ENCODE measurements at regions not wholly inside any gene's neighbourhood (a gene's known extent, or its start where the extent isn't known, plus 50 kb on each side); places are given as distances from the start of the nearest gene placed in this dataset.

- Histone ChIP-seq H3K79me2 (ENCODE audit: insufficient read depth, low read length) (no peaks in the 10 kb centered on the region), H3K9me3 (ENCODE audit: insufficient read depth, low read length, severe bottlenecking) (no peaks in the 10 kb centered on the region), H3K9ac (ENCODE audit: low read depth, low read length) (no peak overlapping the region), H3K27me3 (ENCODE audit: insufficient read depth, low read length, poor library complexity) (no peaks in the 10 kb centered on the region), H3K36me3 (ENCODE audit: insufficient read depth, low read length) (no peaks in the 10 kb centered on the region), H4K20me1 (ENCODE audit: insufficient read depth, low read length) (no peaks in the 10 kb centered on the region), H3K4me3 (ENCODE audit: low read depth in 1 of 2, low read length in 2 of 2) (no peak overlapping the region), H2AFZ (ENCODE audit: low read depth, low read length) (no peak overlapping the region), H3K4me1 (ENCODE audit: insufficient read depth, low read length) (no peaks in the 10 kb centered on the region), H3K4me2 (ENCODE audit: insufficient read depth, low read length) (no peak overlapping the region), H3K27ac (ENCODE audit: low read length) (no peak overlapping the region)
- TF ChIP-seq EZH2 (IDR thresholded peaks at IDR 0.05; ENCODE audit: borderline replicate concordance, low read depth, low read length, severe bottlenecking): no peak
- TF ChIP-seq, protein P1, sequence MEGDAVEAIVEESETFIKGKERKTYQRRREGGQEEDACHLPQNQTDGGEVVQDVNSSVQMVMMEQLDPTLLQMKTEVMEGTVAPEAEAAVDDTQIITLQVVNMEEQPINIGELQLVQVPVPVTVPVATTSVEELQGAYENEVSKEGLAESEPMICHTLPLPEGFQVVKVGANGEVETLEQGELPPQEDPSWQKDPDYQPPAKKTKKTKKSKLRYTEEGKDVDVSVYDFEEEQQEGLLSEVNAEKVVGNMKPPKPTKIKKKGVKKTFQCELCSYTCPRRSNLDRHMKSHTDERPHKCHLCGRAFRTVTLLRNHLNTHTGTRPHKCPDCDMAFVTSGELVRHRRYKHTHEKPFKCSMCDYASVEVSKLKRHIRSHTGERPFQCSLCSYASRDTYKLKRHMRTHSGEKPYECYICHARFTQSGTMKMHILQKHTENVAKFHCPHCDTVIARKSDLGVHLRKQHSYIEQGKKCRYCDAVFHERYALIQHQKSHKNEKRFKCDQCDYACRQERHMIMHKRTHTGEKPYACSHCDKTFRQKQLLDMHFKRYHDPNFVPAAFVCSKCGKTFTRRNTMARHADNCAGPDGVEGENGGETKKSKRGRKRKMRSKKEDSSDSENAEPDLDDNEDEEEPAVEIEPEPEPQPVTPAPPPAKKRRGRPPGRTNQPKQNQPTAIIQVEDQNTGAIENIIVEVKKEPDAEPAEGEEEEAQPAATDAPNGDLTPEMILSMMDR (IDR thresholded peaks at IDR 0.05; ENCODE audit: borderline replicate concordance, extremely low read depth, low read length, poor library complexity, severe bottlenecking): no peak
- DNase-seq (no peak), ATAC-seq (ENCODE audit: insufficient read depth, low read depth) (no peak)
Observed at GRCh38 chr2:5983511-5984272, 291.5 kb downstream of the SOX11 start.

DNA sequence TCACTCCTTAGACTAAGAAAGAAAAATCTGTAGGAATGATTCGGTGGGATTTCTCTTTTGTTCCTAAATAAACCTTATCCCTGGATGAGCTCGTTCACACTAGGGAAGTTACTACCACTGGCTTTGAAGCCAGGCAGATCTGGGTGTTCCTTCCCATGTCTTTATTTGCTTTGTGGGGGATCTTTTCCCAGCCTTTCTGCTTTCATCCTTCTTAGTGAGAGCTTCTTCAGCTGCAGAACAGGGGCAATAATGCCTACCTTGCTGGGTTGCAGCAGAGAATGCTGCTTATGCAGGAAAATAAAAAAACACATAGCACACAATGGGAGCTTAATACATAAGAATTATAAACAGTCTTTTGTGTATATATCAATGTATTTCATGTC is 292.1 kb downstream of the SOX11 start:
- no peak for ATAC-seq (ENCODE audit: insufficient read depth, low read depth)
- H3K9me3 ChIP-seq (ENCODE audit: insufficient read depth, low read length, severe bottlenecking): no peaks in the 10 kb centered on the region

DNA sequence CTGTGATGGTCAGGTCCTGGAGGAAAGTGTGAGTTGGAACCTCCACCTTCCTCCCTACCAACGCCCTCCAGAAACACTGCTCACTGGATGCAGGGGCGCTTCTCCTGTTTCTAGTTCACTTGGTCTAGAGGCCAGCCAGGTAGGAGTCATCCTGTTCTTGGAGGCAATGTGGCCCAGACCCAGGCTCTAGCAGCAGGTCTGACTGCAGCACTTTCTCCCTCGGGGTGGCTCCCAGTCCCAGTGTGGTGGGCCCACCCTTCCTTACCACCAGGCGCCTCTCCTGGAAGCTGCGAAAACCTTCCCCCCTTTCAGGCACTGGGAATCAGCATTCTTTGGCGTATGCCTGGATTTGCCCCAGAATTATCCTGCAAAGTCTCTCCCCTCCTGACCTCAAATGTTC is 292.8 kb downstream of the SOX11 start:
- DNase-seq: no peak
- Histone ChIP-seq H2AFZ (ENCODE audit: low read depth, low read length) (no peak overlapping the region), H4K20me1 (ENCODE audit: insufficient read depth, low read length) (no peaks in the 10 kb centered on the region), H3K4me1 (ENCODE audit: insufficient read depth, low read length) (no peaks in the 10 kb centered on the region), H3K79me2 (ENCODE audit: insufficient read depth, low read length) (no peaks in the 10 kb centered on the region), H3K4me2 (ENCODE audit: insufficient read depth, low read length) (no peak overlapping the region), H3K36me3 (ENCODE audit: insufficient read depth, low read length) (no peaks in the 10 kb centered on the region), H3K9ac (ENCODE audit: low read depth, low read length) (no peak overlapping the region), H3K27me3 (ENCODE audit: insufficient read depth, low read length, poor library complexity) (no peaks in the 10 kb centered on the region), H3K4me3 (ENCODE audit: low read depth in 1 of 2, low read length in 2 of 2) (no peak overlapping the region), H3K9me3 (ENCODE audit: insufficient read depth, low read length, severe bottlenecking) (no peaks in the 10 kb centered on the region), H3K27ac (ENCODE audit: low read length) (no peak overlapping the region)
- no peak for ATAC-seq (ENCODE audit: insufficient read depth, low read depth)
- TF ChIP-seq, protein P1 (IDR thresholded peaks at IDR 0.05; ENCODE audit: borderline replicate concordance, extremely low read depth, low read length, poor library complexity, severe bottlenecking): no peak
- TF ChIP-seq EZH2 (IDR thresholded peaks at IDR 0.05; ENCODE audit: borderline replicate concordance, low read depth, low read length, severe bottlenecking): no peak

More for the DNA sequence above, 292.1 kb downstream of the SOX11 start:
- Histone ChIP-seq H3K4me1 (ENCODE audit: insufficient read depth, low read length) (no peaks in the 10 kb centered on the region), H2AFZ (ENCODE audit: low read depth, low read length) (no peak overlapping the region), H4K20me1 (ENCODE audit: insufficient read depth, low read length) (no peaks in the 10 kb centered on the region), H3K4me2 (ENCODE audit: insufficient read depth, low read length) (no peak overlapping the region), H3K27me3 (ENCODE audit: insufficient read depth, low read length, poor library complexity) (no peaks in the 10 kb centered on the region), H3K36me3 (ENCODE audit: insufficient read depth, low read length) (no peaks in the 10 kb centered on the region), H3K27ac (ENCODE audit: low read length) (no peak overlapping the region), H3K79me2 (ENCODE audit: insufficient read depth, low read length) (no peaks in the 10 kb centered on the region), H3K9ac (ENCODE audit: low read depth, low read length) (no peak overlapping the region), H3K4me3 (ENCODE audit: low read depth in 1 of 2, low read length in 2 of 2) (no peak overlapping the region)
- TF ChIP-seq EZH2 (IDR thresholded peaks at IDR 0.05; ENCODE audit: borderline replicate concordance, low read depth, low read length, severe bottlenecking): no peak
- TF ChIP-seq, protein P1 (IDR thresholded peaks at IDR 0.05; ENCODE audit: borderline replicate concordance, extremely low read depth, low read length, poor library complexity, severe bottlenecking): no peak
- no peak for DNase-seq
